SHP77 treated with DMSO at 0.1 percent for 48 hours (cell line): ENCODE measurements at regions not wholly inside any gene's neighbourhood (a gene's known extent, or its start where the extent isn't known, plus 50 kb on each side); places are given as distances from the start of the nearest gene placed in this dataset.

Source experiments
- DNase-seq: peaks from one replicate; lab custom pipeline; 2025; lab: John Stamatoyannopoulos, UW

GRCh38 chr1:244196571-244197285 lies 145.6 kb downstream of the ZBTB18 start:
- DNase-seq: no peak

- no peak for DNase-seq
Measured at GRCh38 chr1:244197851-244198375, 146.8 kb downstream of the ZBTB18 start.

- DNase-seq: no peak
Measured at GRCh38 chr1:244199902-244200301, 148.8 kb downstream of the ZBTB18 start.

GRCh38 chr1:244200596-244200995 lies 149.5 kb downstream of the ZBTB18 start:
- no peak for DNase-seq

GRCh38 chr1:244201750-244202149 lies 150.7 kb downstream of the ZBTB18 start:
- DNase-seq: no peak

GRCh38 chr1:244204004-244204403 lies 152.9 kb downstream of the ZBTB18 start:
- DNase-seq: no peak

- no peak for DNase-seq
Measured at GRCh38 chr1:244205171-244205570, 154.1 kb downstream of the ZBTB18 start.

GRCh38 chr1:244205906-244206305 lies 154.8 kb downstream of the ZBTB18 start:
- no peak for DNase-seq

- DNase-seq: no peak
Measured at GRCh38 chr1:244207042-244207934, 156.2 kb downstream of the ZBTB18 start.

GRCh38 chr1:244207935-244208244 lies 156.8 kb downstream of the ZBTB18 start:
- no peak for DNase-seq

- DNase-seq: no peak
Measured at GRCh38 chr1:244209955-244210354, 158.9 kb downstream of the ZBTB18 start.

GRCh38 chr1:244210884-244211558 lies 159.9 kb downstream of the ZBTB18 start:
- no peak for DNase-seq

- DNase-seq: no peak
Measured at GRCh38 chr1:244211559-244211944, 160.5 kb downstream of the ZBTB18 start.

- no peak for DNase-seq
Measured at GRCh38 chr1:244212219-244212618, 161.1 kb downstream of the ZBTB18 start.

- no peak for DNase-seq
Measured at GRCh38 chr1:244212797-244213475, 161.9 kb downstream of the ZBTB18 start.

- DNase-seq: no peak
Measured at GRCh38 chr1:244214009-244214967, 163.2 kb downstream of the ZBTB18 start.

- no peak for DNase-seq
Measured at GRCh38 chr1:244216836-244217235, 165.8 kb downstream of the ZBTB18 start.

- DNase-seq: no peak
Measured at GRCh38 chr1:244217711-244218110, 166.6 kb downstream of the ZBTB18 start.

- no peak for DNase-seq
Measured at GRCh38 chr1:244218220-244218619, 167.1 kb downstream of the ZBTB18 start.

GRCh38 chr1:244219149-244219548 lies 168.1 kb downstream of the ZBTB18 start:
- no peak for DNase-seq

GRCh38 chr1:244219802-244220201 lies 168.7 kb downstream of the ZBTB18 start:
- DNase-seq: no peak
